ENCODE measurements at regions not wholly inside any gene's neighbourhood (a gene's known extent, or its start where the extent isn't known, plus 50 kb on each side); places are given as distances from the start of the nearest gene placed in this dataset.

DNA sequence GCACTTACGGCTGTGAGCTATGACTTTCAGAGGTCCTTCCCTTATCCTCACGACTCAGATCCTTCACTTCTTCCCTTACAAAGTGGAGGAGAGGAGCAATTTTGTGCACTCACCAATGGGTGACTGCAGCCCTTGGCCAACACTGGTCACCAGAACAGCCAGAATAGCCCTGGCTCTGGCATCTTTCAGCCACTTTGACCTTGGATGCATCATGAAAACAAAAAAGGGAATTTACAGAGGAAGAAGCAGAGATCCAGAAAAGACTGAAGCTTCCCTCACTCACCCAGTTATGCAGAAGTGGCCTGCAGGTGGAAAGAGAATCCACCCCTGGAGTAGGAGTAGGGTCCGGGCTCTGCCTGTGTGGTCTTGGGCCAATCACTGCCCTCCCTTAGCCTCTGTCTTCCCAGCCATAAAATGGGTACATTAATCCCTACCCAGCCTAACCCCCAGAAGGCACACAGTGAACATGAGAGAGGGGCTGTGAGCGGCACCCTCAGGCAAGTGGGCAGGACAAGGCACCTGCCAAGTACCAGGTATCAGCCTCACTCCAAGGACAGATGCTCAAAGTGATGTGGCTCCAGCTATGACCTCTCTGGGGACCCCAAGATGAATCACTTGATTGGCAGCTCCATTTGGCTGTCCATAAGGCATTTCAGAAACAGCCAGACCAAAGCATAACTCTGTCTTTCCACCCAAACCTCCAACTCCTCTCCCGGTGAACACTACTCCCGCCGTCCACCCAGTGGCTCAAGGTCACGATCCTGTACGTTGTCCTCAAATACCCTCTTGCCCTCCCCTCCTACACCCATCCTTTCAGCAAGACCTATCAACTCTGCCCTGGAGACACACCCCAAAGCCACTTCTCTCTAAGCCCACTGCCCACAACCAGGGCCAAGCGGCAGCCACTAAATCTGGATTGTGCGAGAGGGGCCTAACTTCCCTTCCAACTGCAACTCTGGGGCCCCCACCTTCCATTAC lies 129.8 kb upstream of the ZMIZ1 start:
- H3K36me3 ChIP-seq (ENCODE audit: control insufficient read depth in 1 of 2, insufficient read depth in 2 of 2, low read length in 2 of 2) = no peaks in the 10 kb centered on the region
- H3K27me3 ChIP-seq (ENCODE audit: control insufficient read depth in 1 of 2, insufficient read depth in 2 of 2, low read length in 2 of 2) = no peaks in the 10 kb centered on the region
- H3K4me3 ChIP-seq (ENCODE audit: low read depth in 1 of 2, low read length in 2 of 2) = no peak overlapping the region
- no peaks in the 10 kb centered on the region for H3K9me3 ChIP-seq (ENCODE audit: control insufficient read depth in 1 of 2, low read length in 2 of 2)
- no peak overlapping the region for H3K9ac ChIP-seq (ENCODE audit: low read depth in 1 of 2, low read length in 2 of 2)
- peaks cover under 1 to 5% of the 10 kb centered on the region in 2 donors for H3K4me1 ChIP-seq (ENCODE audit: control insufficient read depth in 1 of 2, insufficient read depth in 2 of 2, low read length in 2 of 2)
- no peak overlapping the region for H3K27ac ChIP-seq (ENCODE audit: low read depth, low read length)

GRCh38 chr10:78942091-78942501 lies 126.7 kb upstream of the ZMIZ1 start:
- peaks cover 0 to 19% of the 10 kb centered on the region in 2 donors for H3K4me1 ChIP-seq (ENCODE audit: control insufficient read depth in 1 of 2, insufficient read depth in 2 of 2, low read length in 2 of 2)
- no peaks in the 10 kb centered on the region for H3K36me3 ChIP-seq (ENCODE audit: control insufficient read depth in 1 of 2, insufficient read depth in 2 of 2, low read length in 2 of 2)
- no peaks in the 10 kb centered on the region for H3K9me3 ChIP-seq (ENCODE audit: control insufficient read depth in 1 of 2, low read length in 2 of 2)
- no peak overlapping the region for H3K27ac ChIP-seq (ENCODE audit: low read depth, low read length)
- H3K27me3 ChIP-seq (ENCODE audit: control insufficient read depth in 1 of 2, insufficient read depth in 2 of 2, low read length in 2 of 2) = no peaks in the 10 kb centered on the region
- no peak overlapping the region for H3K4me3 ChIP-seq (ENCODE audit: low read depth in 1 of 2, low read length in 2 of 2)
- no peak overlapping the region for H3K9ac ChIP-seq (ENCODE audit: low read depth in 1 of 2, low read length in 2 of 2)

- no peak overlapping the region for H3K4me3 ChIP-seq (ENCODE audit: low read depth in 1 of 2, low read length in 2 of 2)
- no peaks in the 10 kb centered on the region for H3K9me3 ChIP-seq (ENCODE audit: control insufficient read depth in 1 of 2, low read length in 2 of 2)
- no peaks in the 10 kb centered on the region for H3K27me3 ChIP-seq (ENCODE audit: control insufficient read depth in 1 of 2, insufficient read depth in 2 of 2, low read length in 2 of 2)
- H3K27ac ChIP-seq (ENCODE audit: low read depth, low read length) = no peak overlapping the region
- H3K4me1 ChIP-seq (ENCODE audit: control insufficient read depth in 1 of 2, insufficient read depth in 2 of 2, low read length in 2 of 2) = peaks cover 0 to 19% of the 10 kb centered on the region in 2 donors
- H3K36me3 ChIP-seq (ENCODE audit: control insufficient read depth in 1 of 2, insufficient read depth in 2 of 2, low read length in 2 of 2) = no peaks in the 10 kb centered on the region
- no peak overlapping the region for H3K9ac ChIP-seq (ENCODE audit: low read depth in 1 of 2, low read length in 2 of 2)
These were observed 123.9 kb upstream of the ZMIZ1 start for GRCh38 chr10:78944723-78945312.

- H3K9me3 ChIP-seq (ENCODE audit: control insufficient read depth in 1 of 2, low read length in 2 of 2) = no peaks in the 10 kb centered on the region
- H3K27ac ChIP-seq (ENCODE audit: low read depth, low read length) = no peak overlapping the region
- H3K4me3 ChIP-seq (ENCODE audit: low read depth in 1 of 2, low read length in 2 of 2) = no peak overlapping the region
- no peaks in the 10 kb centered on the region for H3K36me3 ChIP-seq (ENCODE audit: control insufficient read depth in 1 of 2, insufficient read depth in 2 of 2, low read length in 2 of 2)
- no peaks in the 10 kb centered on the region for H3K27me3 ChIP-seq (ENCODE audit: control insufficient read depth in 1 of 2, insufficient read depth in 2 of 2, low read length in 2 of 2)
- no peak overlapping the region for H3K9ac ChIP-seq (ENCODE audit: low read depth in 1 of 2, low read length in 2 of 2)
- H3K4me1 ChIP-seq (ENCODE audit: control insufficient read depth in 1 of 2, insufficient read depth in 2 of 2, low read length in 2 of 2) = peaks cover 0 to 19% of the 10 kb centered on the region in 2 donors
These were observed 122.9 kb upstream of the ZMIZ1 start for GRCh38 chr10:78945838-78946237.

- Histone ChIP-seq H3K4me1 (ENCODE audit: control insufficient read depth in 1 of 2, insufficient read depth in 2 of 2, low read length in 2 of 2) (peaks cover 0 to 19% of the 10 kb centered on the region in 2 donors), H3K4me3 (ENCODE audit: low read depth in 1 of 2, low read length in 2 of 2) (no peak overlapping the region), H3K36me3 (ENCODE audit: control insufficient read depth in 1 of 2, insufficient read depth in 2 of 2, low read length in 2 of 2) (no peaks in the 10 kb centered on the region), H3K9me3 (ENCODE audit: control insufficient read depth in 1 of 2, low read length in 2 of 2) (no peaks in the 10 kb centered on the region), H3K27ac (ENCODE audit: low read depth, low read length) (no peak overlapping the region), H3K9ac (ENCODE audit: low read depth in 1 of 2, low read length in 2 of 2) (no peak overlapping the region), H3K27me3 (ENCODE audit: control insufficient read depth in 1 of 2, insufficient read depth in 2 of 2, low read length in 2 of 2) (no peaks in the 10 kb centered on the region)
These were observed 121.5 kb upstream of the ZMIZ1 start for GRCh38 chr10:78947226-78947625.

DNA sequence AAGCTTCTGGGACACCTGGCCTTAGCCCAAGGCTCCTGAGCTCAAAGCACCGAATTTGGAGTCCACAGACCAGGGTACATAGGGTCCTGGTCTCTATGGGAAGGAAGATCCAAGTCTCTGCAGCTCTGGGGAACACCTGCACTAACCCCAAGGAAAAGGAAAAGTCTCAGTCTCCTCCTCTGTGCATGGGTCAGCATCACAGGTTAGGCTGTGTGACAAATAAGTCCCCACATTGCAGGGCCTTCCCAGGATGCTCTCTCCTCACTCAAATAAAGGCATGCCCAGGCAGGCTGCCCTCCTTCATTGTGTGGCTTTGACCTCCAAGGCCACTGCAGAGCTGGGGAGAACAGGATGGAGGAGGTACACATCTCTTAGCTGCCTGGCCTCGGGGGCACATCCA lies 121.0 kb upstream of the ZMIZ1 start:
- Histone ChIP-seq H3K36me3 (ENCODE audit: control insufficient read depth in 1 of 2, insufficient read depth in 2 of 2, low read length in 2 of 2) (no peaks in the 10 kb centered on the region), H3K27ac (ENCODE audit: low read depth, low read length) (no peak overlapping the region), H3K9ac (ENCODE audit: low read depth in 1 of 2, low read length in 2 of 2) (no peak overlapping the region), H3K4me1 (ENCODE audit: control insufficient read depth in 1 of 2, insufficient read depth in 2 of 2, low read length in 2 of 2) (peaks cover 0 to 19% of the 10 kb centered on the region in 2 donors), H3K27me3 (ENCODE audit: control insufficient read depth in 1 of 2, insufficient read depth in 2 of 2, low read length in 2 of 2) (no peaks in the 10 kb centered on the region), H3K4me3 (ENCODE audit: low read depth in 1 of 2, low read length in 2 of 2) (no peak overlapping the region), H3K9me3 (ENCODE audit: control insufficient read depth in 1 of 2, low read length in 2 of 2) (no peaks in the 10 kb centered on the region)

GRCh38 chr10:78948621-78949030 lies 120.1 kb upstream of the ZMIZ1 start:
- no peak overlapping the region for H3K9ac ChIP-seq (ENCODE audit: low read depth in 1 of 2, low read length in 2 of 2)
- H3K27ac ChIP-seq (ENCODE audit: low read depth, low read length) = no peak overlapping the region
- peaks cover 0 to 25% of the 10 kb centered on the region in 2 donors for H3K4me1 ChIP-seq (ENCODE audit: control insufficient read depth in 1 of 2, insufficient read depth in 2 of 2, low read length in 2 of 2)
- H3K9me3 ChIP-seq (ENCODE audit: control insufficient read depth in 1 of 2, low read length in 2 of 2) = no peaks in the 10 kb centered on the region
- no peaks in the 10 kb centered on the region for H3K27me3 ChIP-seq (ENCODE audit: control insufficient read depth in 1 of 2, insufficient read depth in 2 of 2, low read length in 2 of 2)
- H3K4me3 ChIP-seq (ENCODE audit: low read depth in 1 of 2, low read length in 2 of 2) = no peak overlapping the region
- H3K36me3 ChIP-seq (ENCODE audit: control insufficient read depth in 1 of 2, insufficient read depth in 2 of 2, low read length in 2 of 2) = no peaks in the 10 kb centered on the region

GRCh38 chr10:78950656-78951587 lies 117.8 kb upstream of the ZMIZ1 start:
- H3K9ac ChIP-seq (ENCODE audit: low read depth in 1 of 2, low read length in 2 of 2) = no peak overlapping the region
- no peaks in the 10 kb centered on the region for H3K9me3 ChIP-seq (ENCODE audit: control insufficient read depth in 1 of 2, low read length in 2 of 2)
- peaks cover 0 to 11% of the 10 kb centered on the region in 2 donors for H3K4me1 ChIP-seq (ENCODE audit: control insufficient read depth in 1 of 2, insufficient read depth in 2 of 2, low read length in 2 of 2)
- H3K36me3 ChIP-seq (ENCODE audit: control insufficient read depth in 1 of 2, insufficient read depth in 2 of 2, low read length in 2 of 2) = no peaks in the 10 kb centered on the region
- no peaks in the 10 kb centered on the region for H3K27me3 ChIP-seq (ENCODE audit: control insufficient read depth in 1 of 2, insufficient read depth in 2 of 2, low read length in 2 of 2)
- no peak overlapping the region for H3K4me3 ChIP-seq (ENCODE audit: low read depth in 1 of 2, low read length in 2 of 2)
- no peak overlapping the region for H3K27ac ChIP-seq (ENCODE audit: low read depth, low read length)

DNA sequence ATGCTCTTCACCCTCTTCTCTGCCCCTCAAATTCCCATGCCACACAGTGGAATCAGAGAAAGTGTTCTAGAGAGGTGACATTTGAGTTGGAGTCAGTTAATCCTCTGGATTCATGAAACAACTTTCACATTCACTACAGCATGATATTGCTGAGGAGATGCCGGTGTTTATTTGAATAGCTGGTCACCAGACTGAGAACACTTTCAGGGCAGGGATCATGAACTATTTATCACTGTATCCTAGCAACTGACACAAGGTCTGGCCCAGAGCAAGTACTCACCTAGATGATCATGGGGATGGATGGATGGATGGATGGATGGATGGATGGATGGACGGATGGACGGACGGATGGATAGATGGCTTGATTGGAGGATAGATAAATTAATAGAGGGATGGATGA lies 116.7 kb upstream of the ZMIZ1 start:
- no peaks in the 10 kb centered on the region for H3K27me3 ChIP-seq (ENCODE audit: control insufficient read depth in 1 of 2, insufficient read depth in 2 of 2, low read length in 2 of 2)
- no peaks in the 10 kb centered on the region for H3K36me3 ChIP-seq (ENCODE audit: control insufficient read depth in 1 of 2, insufficient read depth in 2 of 2, low read length in 2 of 2)
- H3K27ac ChIP-seq (ENCODE audit: low read depth, low read length) = no peak overlapping the region

More for the DNA sequence above, 116.7 kb upstream of the ZMIZ1 start:
- no peaks in the 10 kb centered on the region for H3K9me3 ChIP-seq (ENCODE audit: control insufficient read depth in 1 of 2, low read length in 2 of 2)
- no peak overlapping the region for H3K9ac ChIP-seq (ENCODE audit: low read depth in 1 of 2, low read length in 2 of 2)
- H3K4me3 ChIP-seq (ENCODE audit: low read depth in 1 of 2, low read length in 2 of 2) = no peak overlapping the region
- H3K4me1 ChIP-seq (ENCODE audit: control insufficient read depth in 1 of 2, insufficient read depth in 2 of 2, low read length in 2 of 2) = peaks cover 0 to 7% of the 10 kb centered on the region in 2 donors
